ELF-1 (cell line): ENCODE measurements at regions not wholly inside any gene's neighbourhood (a gene's known extent, or its start where the extent isn't known, plus 50 kb on each side); places are given as distances from the start of the nearest gene placed in this dataset.
"Not testable (repeated sequence)": the region's sequence is repeated elsewhere in the genome, so short reads cannot be mapped to it uniquely, and the experiment has no call there.

ENCODE experiments used
- DNase-seq: peaks from one replicate; pipeline ENCODE4 v3.0.0-alpha.2; 2016; ENCODE audit warnings: low read depth, low spot score

DNA sequence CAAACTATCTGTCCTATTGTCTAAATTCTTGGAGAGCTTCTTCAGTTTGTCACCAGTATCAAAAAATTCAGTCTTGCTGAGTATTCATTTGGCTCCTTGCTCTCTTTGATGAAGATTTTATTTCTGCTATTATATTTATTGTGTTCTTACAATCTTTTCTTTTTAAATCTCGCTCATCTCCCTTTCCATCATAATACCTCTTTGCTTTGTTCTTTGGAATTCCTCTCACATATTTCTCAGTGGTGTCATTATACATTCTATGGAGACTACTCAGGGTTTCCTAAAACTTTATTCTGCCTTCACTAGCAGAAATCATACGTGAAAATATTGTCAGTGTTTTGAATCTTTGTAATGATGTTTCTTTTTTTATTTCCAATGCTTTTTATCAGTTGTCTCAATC, 445.2 kb upstream of the ID4 start:
- DNase-seq = no peak

DNA sequence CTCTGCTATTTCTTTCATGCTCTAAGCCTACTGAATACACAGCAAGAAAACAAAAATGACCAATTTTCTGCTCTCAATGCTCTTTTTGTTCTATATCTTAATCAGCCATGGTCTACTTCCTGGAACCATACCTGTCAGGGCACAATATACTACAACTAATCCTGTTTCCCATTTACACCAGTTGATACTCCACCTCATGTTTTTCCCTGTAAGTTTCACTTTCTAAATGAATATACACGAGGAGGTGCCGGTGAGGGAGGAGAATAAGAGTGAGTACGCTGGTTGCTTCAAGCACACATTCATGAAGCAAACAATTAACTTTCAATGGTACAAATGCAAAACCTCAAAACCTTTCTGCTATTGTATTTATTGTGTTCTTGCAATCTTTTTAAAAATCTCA, 443.1 kb upstream of the ID4 start:
- no peak for DNase-seq

GRCh38 chr6:19394687-19395086, 442.5 kb upstream of the ID4 start:
- DNase-seq = no peak

- DNase-seq = no peak
These were observed 441.9 kb upstream of the ID4 start for GRCh38 chr6:19395316-19395715.

DNA sequence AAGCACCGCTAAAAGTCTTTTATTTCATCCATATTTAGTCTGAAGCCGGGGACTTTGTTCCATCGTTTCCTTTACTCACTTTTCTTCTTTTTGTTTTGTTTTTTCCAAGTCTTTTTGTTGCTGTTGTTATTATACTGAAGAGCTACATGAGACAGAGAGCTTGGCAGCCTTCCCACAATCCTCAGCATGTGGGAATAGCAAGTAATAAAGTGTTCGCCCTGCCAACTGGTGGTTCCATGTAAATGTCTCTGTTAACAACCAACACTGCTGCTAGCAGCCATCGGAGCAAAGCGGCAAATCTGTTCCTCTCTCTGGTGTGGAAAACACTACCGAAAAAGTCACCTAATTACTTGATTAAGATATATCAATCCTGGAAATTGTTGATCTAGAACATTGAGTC, 437.8 kb upstream of the ID4 start:
- no peak for DNase-seq

DNA sequence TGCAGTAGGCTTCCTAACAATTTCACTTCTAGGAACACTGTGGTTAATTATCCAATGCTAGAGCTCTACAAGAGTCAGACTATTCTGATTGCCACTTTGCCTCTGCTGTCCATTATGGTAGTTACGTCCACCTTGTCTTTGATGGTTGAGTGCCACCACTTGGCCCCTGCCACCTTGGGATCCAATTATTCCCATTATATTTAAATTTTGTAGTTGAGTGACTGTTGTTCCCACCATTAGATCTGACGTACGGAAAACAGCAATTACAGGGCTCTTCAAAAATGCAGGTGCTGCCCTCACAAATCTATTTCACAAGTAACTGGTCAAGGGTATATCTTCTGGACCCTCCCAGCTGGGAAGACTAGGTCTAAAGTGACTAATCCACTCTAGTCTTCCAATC, 432.3 kb upstream of the ID4 start:
- DNase-seq = not testable (repeated sequence)

DNA sequence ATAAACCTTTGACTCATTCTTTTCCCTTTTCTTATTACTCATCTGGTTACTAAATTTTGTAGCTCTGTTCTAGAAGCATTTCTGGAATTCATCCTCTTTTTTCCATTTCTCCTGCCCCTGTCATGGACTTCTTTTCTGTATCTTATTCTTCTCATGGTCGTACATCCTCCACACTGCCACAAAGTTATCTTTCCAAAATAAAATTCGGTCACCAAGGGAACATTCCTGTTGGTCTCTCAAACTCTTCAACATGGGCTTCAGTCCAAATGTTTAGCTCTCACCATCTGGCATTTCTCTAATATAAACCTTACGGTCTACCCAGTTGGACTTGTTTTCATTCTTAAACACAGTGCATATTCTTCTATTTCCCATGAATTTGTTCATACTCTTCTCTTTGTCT, 428.8 kb upstream of the ID4 start:
- no peak for DNase-seq

- no peak for DNase-seq
These were observed 426.7 kb upstream of the ID4 start for GRCh38 chr6:19410481-19410880.

DNA sequence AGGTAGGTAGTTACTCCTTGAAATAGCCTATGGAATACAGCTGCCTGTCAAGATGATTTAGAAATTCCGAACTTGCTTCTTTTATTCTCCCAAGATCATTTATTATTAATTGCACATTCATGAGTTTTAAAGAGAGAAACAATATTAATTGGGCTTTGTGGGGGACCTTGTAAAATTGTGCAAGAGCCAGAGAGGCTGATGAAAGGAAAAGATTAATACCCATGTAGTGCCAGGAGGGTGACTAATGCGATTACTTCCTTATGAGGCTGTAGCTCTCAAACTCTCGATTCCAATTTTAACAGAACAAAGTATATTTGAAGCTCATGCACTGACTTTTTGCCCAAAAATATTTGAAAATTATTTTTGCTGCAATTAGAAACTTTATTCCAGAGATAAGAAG, 423.8 kb upstream of the ID4 start:
- DNase-seq = no peak

DNA sequence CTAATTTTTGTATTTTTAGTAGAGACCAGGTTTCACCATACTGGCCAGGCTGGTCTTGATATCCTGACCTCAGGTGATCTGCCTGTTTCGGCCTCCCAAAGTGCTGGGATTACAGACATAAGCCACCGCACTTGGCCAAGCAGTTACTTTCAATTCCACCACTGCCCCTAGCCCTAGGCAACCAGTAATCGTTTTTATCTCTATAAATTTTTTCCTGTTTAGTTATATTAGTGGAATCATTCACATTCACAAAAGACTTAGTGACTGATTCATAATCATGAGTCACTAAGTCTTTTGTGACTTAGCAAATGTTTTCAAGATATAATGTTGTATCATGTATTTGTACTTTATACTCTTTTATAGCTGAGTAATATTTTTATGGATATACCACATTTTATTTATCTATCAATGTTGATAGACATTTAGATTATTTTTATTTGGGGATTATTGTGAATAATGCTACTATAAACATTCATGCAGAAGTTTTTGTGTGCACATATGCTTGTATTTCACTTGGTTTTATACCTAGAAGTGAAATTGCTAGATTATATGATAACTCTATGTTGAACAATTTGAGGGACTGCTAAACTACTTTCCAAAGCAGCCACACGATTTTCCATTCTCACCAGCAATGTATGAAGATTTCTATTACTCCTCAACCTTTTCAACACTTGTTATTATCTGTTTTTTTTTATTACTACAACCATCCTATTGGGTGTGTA, 421.4 kb upstream of the ID4 start:
- DNase-seq = no peak

- no peak for DNase-seq
These were observed 420.4 kb upstream of the ID4 start for GRCh38 chr6:19416811-19417210.

DNA sequence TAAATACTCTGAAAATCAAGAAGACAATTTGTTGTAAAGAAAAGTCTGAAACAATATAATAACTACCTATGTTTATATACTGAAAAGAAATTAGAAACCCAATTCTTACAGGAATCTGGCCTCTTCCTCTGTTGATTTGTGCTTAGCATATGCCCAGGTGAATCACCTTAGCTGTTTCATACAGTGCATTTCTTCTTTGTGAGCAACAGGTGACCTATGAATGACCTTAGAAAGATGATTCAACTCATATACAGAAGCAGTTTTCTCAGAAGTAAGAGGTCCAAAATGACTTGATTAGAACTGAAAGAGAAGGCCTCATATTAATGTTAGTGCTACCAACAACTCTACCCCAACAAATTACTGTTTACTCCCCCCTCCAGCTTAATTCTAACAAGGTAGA, 419.5 kb upstream of the ID4 start:
- no peak for DNase-seq

DNA sequence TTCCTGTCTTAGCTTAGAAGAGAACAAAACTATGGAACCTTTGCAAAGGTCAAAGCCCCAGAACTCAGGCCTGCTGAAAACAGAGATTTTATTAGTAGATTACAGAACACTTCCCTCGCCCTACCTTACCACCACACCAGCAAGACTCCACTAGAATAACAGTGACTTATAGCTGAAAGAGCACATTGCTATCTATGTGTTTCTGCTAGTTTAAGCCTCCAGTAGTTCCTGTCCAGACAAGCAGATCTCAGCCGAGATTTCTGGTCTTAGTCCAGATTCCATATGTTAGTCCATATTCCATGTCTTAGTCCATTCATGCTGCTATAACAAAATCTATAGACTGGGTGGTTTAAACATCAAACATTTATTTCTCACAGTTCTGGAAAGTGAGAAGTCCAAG, 412.3 kb upstream of the ID4 start:
- DNase-seq = no peak

DNA sequence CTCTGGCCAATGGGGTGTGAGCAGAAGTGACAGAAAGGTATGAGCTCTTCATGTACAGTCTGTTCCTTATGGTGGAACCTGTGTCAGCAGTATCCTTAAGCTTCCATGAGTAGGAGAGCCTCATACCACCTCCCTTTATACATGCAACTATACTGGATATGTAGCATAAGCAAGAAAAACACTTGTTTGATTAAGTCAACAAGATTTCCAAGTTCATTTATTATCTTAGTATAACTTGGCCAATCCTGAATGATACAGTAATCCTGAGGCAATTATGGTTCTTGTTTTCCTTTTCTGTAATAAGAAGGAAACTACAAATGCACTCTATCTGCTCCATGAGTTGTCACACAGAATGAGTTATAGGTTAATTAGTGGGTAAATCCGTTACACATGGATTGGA, 409.6 kb upstream of the ID4 start:
- no peak for DNase-seq

- no peak for DNase-seq
These were observed 404.1 kb upstream of the ID4 start for GRCh38 chr6:19432966-19433498.

DNA sequence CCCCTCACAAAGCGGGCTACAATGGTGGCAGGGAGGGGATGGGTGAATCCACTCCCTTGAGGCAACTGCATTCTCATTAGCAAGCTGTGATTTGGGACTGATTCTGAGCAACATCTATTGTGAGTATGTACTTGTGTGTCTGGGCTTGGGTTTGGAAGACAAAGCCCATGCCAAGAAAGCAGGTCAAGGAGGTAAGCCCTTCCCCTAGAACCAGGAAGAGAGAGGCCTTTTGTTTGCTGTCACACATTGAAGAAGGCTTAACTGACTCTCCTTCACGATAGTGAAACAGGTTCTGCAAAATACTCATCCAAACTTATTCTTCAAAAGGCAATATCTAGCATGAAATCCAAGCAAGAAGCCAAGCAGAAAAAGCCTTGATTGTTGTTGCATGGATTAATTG, 403.1 kb upstream of the ID4 start:
- no peak for DNase-seq

DNA sequence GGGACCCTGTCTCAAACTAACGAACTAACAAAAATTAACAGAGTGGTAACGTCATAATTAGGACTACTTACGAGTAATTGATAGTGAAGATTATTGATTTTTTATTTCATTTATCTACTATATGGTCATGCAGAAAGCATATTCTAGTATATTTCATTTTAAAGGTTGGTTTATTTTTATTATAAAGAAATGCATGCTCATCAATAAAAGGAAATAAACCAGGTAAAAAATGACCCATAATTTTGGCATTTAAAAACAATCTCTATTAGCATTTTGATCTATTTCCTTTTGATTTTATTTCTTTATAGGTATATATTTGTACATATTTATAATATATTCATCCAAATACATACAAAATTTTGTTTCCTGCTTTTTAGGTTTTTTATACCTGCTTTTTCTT, 401.4 kb upstream of the ID4 start:
- DNase-seq = no peak

- no peak for DNase-seq
These were observed 398.4 kb upstream of the ID4 start for GRCh38 chr6:19438566-19439353.

DNA sequence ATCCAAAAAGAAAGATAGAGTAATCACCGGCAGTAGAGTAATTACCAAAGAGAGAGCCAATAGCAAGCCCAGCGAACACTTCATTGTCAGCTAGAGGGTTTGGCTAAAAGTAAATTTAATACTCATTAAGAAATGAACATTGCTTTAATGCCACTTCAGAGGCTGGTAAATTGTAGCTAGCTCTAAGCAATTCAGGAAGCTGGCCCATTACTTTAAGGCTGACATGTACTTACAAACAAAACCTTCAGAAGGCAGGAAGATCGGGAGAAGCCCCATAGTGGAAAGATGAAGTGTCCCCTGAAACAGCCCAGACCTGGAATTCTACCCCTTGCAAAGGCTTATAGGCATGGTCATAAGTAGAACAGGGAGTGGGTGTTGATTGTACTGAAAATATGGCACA, 396.6 kb upstream of the ID4 start:
- DNase-seq = no peak

- no peak for DNase-seq
These were observed 393.8 kb upstream of the ID4 start for GRCh38 chr6:19443411-19443810.

GRCh38 chr6:19444041-19444440, 393.1 kb upstream of the ID4 start:
- no peak for DNase-seq

DNA sequence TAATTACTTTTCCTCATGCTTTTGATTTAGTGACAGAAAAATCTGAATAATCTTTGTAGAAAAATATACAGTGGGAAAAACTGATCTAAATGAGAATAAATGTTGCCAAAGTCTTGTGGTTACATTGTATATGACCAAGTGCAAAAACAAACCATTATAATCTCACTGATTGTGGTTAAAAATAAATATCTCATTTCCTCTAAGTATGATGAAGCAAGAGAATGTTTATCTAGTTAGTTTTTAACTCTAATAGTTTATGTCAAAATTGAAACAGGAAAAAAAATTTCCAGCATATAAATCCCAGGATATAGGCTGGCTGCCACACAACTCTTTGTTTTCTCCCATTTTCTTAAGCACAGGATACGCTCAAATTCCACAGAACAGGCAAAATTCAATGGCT, 392.7 kb upstream of the ID4 start:
- DNase-seq = no peak

GRCh38 chr6:19446570-19446969, 390.6 kb upstream of the ID4 start:
- DNase-seq = no peak
